GM18867 (cell line): ENCODE measurements at regions not wholly inside any gene's neighbourhood (a gene's known extent, or its start where the extent isn't known, plus 50 kb on each side); places are given as distances from the start of the nearest gene placed in this dataset.

Source experiments
- ATAC-seq: cut with Tn5 transposase; IDR thresholded peaks from one replicate; pipeline ENCODE4 v1.9.1; 2021; ENCODE audit warnings: mild to moderate bottlenecking, moderate library complexity; ENCODE audit not compliant: unreplicated experiment

DNA sequence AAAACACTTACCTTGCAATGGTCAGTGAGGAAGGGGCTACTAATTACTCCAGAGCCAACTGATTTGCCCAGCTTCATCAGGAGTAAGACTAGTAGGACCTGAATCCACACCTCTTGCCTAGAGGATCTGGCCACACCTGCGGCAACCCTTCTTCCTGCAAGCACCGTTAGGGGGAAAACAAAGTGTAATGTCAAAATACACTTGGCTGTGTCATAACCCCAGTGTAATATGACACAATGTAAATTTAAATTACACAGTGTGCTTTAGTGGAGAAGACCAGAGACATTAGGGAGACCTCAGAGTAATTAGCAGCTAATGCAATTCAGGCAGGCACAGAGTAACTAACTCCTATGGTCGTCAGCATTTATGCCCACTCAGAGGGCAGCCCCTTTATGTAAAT lies 308.5 kb upstream of the ARRDC4 start:
- ATAC-seq: no peak

DNA sequence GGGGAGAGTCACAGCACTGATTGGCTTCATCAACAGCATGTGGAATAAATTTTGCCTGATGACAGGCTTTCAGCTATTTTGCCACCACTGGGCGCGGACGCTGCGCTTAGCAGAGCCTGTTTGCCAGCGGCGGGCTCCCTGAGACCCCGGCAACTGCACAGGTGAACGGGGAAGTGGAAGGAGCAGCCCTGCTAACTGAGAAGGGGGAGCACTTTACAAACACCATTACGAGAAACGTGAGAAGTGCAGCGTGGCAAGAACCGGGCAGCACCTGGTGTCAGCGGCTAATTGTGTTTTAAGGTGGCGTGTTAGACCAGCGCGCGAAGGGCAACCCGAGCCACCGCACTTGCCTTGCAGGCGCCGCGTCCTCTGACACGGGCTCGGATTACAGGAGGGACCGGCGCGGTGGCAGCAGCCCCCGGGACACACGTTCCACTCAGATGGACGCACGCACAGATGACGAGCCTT lies 307.8 kb upstream of the ARRDC4 start:
- no peak for ATAC-seq

DNA sequence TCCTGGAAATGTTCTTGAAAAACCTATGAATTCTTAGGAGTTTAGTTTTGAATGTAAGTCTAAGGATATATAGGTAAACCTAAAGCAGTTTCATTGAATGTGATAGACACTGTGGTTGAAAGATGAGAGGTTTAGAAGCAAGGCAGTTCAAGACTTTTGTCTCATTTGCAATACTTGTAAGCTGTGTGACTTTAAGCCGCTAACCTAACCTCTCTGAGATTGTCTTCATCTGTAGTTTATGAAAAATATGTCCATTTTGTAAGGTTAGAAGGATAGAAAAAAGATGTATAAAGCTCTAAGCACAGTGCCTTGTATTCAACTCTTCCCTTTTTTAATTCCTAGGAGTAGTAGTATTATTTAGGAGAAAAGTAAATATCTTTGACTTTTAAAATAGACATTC lies 306.6 kb upstream of the ARRDC4 start:
- no peak for ATAC-seq

DNA sequence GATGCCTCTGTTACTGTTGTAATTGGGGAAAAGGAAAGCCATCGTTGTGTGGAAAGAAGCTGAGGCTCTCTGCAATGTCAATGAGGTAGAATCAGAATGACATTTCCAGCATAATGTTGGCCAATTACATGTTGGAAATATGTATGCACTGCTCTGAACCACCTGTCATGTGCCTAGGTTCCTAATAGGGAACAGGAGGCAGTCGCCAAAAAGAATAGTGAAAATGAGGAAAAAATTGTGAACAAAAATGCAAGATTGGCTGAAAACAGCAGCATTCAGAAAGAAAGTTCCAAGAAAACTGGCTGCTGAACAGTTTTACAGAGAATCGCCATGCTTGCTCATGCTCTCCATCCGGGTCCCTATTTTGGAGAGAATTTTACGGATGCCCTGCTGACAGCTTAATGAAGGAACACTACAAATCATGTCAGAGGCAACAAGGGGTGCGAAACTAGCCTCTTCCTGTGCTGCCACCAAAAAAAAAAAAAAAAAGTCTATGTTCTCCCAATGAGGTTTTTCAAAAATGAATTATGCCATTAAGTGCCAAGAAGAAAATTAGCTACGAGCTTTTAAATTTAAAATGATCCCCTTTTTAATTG lies 305.9 kb upstream of the ARRDC4 start:
- no peak for ATAC-seq

DNA sequence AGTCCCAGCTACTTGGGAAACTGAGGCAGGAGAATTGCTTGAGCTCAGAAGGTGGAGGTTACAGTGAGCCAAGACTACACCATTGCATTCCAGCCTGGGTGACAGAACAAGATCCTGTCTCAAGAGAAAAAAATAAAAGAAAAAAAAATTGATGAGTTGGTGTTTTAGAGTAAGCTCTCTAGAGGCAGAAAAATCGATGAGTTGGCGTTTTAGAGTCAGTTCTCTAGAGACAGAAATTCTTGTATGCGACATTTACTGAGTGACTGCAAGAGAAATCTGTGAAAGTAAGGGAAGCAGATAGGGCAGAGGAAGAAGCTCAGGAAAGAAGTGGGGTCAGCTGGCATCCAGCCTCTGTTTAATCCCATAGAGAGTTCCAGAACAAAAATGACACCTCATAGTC lies 298.7 kb upstream of the ARRDC4 start:
- ATAC-seq: no peak

DNA sequence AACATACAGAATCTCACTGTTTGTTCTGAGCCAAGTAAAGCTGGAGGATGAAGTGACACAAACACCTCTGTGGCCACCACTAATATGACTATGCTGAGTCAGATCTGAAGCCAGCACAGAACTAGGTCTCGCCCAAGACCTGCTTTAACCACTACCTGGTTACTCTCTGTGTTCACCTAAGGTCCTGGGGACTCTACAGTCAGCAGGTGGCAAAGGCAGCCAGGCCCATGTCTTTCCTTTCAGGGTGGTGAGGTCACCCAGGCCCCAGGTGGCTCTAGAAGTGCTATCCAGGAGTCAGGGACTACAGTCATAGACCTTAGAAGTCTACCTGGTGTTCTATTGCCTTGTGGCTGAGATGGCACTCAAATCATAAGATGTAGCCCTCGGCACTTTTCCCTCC lies 287.9 kb upstream of the ARRDC4 start:
- no peak for ATAC-seq

DNA sequence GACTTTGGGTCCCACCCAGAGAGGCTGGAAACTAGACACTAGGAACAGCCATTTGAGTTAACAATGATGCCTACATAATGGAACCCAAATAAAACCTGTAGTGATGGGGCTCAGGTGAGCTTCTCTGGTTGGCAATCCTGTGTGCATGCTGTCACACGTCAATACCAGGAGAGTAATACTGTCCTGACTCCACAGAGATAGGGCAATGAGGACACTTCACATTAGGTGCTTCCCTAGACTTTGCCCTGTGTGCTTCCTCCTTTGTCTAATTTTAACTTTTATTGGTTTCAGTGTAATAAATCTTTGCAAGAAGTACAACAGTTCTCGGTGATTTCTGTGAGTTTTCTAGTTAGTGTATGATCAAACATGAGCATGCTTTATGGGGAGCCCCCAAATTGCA lies 281.8 kb upstream of the ARRDC4 start:
- no peak for ATAC-seq

DNA sequence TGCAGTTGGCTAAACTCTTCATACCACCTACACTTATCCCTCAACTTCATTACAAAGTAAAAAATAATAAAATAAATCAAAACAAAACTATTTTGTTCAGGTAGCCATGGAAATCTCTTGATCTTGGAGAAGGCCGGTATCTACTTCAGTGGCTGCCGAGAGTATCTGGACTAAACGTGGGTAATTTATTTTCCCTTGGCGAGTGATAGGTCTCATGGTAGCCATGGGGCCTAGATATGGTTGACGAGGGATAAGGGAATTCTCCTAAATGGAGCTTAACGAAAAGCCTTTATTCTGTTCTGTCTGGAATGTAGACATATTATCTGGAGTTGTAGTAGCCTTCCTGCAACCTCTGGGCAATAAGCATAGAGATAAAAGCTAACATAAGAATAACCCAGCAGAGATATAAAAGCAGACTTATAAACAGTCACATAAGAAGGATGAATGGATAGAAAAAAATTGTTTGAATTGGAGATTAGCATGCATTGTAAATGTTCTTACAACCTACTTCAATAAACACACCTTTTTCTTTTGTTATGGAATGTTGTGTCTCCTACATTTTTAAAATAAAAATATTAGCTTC lies 281.3 kb upstream of the ARRDC4 start:
- no peak for ATAC-seq

DNA sequence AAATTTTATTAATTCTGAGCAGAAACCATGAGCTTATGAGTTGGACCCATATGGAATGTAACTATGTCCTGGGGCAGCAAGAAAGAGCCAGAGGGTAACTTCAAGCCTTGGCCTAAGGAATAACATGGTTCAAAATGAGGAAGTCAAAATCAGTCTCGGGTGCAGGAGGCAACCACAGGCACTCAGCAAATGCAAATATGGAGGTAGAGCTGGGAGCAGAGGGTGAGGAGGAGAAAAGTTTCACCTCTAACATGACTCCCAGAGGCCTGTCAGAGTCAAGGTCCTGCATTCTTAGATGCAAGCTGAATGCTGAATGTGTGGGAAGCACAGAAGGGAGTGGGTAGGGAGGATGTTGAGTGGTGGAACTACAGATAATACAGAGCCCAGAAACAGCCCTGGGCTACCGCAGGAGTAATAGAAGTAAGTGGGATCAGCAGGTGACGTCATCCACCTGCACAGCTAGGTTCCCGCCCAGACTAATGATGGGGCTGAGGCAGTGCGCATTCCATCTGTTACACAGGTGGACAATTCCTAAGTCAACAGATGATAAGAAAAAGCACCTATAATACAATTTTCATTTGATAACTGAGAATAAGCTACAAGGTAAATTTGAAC lies 279.8 kb upstream of the ARRDC4 start:
- ATAC-seq: no peak

DNA sequence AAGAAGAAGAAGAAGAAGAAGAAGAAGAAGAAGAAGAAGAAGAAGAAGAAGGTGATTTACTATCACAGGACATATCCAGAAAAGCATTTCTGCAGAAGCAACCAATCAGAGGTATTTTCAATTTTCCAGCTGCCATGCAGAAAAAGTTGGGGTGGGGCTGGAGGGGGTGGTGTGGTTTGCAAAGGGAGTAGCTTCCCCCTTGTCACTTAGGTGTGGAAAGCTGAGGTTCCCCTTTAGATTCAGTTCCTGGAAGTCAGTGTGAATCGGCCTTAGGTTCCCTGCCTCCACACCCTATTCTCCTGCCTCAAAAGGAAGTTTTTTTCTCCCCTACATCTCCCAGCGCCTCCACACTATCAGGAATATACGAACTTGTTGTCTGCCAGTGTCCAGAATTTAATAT lies 276.7 kb upstream of the ARRDC4 start:
- no peak for ATAC-seq

DNA sequence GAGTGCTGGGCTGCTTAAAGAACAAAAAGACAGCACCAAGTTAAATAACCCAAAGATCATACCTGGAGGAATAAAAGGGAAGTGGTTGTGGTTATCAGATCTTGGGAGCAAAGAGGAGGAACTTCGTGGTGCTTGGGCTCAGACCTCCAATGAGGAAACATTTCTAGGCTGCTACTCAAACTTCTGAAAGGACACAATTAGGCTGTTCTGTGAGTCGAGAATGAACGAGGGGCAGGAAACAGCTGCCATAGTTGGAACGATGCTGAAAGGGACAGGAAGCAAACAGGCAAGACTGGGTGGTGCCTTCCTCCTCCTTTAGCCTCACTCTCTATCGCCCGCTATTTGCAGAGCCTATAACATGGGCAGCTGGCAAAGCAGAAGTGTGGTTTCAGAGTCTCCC lies 276.3 kb upstream of the ARRDC4 start:
- no peak for ATAC-seq

DNA sequence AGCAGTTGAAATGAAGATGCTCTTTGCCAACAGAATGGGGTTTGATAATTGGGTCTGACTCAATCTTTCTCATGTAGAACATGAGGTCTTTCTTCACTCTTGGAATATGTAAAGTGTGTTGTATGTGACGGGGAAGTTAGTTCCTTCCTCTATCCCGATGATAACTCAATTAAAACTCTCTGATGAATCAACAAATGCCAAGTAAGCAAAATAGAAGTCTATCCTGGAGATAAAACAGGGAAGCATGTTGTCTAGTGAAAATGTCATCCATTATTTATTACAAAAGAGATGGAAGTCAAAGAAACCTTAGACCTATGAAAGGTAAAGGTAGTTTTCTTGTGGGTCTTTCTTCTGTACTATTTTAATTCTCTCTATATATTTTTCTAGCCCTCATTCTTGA lies 274.2 kb upstream of the ARRDC4 start:
- no peak for ATAC-seq

DNA sequence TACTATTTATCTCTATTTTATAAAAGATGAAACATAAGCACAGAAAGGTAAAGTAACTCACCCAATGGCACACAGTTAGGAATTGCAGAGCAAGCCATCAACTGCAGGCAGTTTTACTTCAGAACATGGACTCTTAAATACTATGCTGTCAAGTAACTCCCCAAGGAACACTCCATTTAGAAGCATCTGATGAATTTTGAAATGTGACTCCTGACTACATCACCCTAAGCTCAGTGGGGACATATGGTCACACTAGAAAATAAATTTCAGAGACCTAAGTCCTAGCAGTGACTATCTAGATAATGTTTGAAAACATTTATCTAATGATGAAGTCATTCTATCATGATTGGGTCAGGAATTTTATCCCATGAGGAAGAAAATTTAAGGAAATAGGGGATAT lies 272.8 kb upstream of the ARRDC4 start:
- ATAC-seq: no peak

DNA sequence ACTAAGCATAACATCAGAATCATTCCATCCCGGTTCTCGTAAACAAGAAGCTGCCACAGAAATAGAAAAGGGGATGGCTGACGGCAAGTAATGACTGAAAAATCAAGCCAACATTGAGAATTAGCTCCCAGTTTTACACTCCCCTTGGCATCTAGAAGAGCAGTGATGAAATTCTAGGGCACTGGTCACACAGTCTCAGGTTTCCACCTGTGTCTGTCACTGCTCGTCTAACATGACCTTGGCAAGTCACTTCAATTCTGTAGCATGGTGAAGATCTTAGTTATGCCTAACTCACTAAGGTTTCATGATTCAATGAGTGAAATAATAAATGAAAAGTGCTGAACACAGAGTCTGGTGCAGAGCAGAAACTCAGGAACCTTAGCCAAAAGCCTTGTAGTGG lies 272.3 kb upstream of the ARRDC4 start:
- no peak for ATAC-seq

DNA sequence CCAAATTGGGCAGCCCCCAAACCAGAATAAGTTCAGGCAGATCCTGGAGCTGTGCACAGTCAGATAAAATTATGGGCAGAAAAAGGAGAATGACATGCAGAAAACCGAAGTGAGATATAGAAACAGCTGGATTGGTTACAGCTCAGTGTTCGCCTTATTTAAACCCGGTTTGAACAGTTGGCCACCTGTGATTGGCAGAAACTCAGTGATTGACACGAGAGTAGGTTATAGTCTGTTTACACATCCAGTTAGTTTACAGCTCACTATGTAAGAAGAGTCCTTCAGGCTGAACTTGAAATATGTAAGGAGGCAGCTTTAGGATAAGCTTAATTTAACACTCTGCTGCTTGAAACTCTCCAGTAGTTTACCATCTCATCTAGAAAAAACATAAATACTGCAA lies 271.6 kb upstream of the ARRDC4 start:
- no peak for ATAC-seq

DNA sequence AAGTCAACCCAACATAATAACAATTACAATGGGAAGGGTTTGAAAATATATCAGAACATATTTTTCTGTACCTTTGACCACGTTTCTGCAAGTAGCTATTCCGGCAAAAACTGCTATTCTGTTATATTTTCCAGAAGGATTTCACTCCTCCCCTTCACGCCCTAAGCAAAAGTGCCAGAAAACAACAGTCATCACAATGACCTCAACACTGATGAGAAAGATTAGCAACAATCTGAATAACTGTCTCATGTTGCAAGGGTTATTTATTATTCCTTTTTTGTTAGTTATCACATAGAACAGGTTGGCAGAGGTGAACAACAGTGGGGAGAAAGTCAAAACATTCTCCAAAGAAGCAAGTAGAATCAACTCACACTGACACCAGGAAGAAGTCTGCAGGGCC lies 269.4 kb upstream of the ARRDC4 start:
- ATAC-seq: no peak

DNA sequence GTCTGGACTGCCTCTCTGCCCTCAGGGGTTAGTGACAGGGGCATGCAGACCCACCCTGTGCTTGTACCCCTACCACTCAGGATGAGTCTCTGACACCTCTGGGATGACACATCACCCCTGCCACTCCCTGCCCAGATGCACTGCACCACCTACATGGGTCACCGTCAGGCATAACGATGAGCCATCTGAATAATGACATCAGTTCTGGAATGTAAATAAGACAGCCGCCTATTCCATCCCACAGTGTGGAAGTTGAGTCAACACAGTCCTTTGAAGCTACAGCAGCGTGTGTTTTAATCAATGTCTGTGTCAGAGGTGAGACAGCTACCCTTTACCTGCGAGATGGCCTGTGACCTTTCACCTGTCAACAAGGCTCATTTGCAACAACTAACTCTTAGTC lies 268.7 kb upstream of the ARRDC4 start:
- ATAC-seq: no peak

DNA sequence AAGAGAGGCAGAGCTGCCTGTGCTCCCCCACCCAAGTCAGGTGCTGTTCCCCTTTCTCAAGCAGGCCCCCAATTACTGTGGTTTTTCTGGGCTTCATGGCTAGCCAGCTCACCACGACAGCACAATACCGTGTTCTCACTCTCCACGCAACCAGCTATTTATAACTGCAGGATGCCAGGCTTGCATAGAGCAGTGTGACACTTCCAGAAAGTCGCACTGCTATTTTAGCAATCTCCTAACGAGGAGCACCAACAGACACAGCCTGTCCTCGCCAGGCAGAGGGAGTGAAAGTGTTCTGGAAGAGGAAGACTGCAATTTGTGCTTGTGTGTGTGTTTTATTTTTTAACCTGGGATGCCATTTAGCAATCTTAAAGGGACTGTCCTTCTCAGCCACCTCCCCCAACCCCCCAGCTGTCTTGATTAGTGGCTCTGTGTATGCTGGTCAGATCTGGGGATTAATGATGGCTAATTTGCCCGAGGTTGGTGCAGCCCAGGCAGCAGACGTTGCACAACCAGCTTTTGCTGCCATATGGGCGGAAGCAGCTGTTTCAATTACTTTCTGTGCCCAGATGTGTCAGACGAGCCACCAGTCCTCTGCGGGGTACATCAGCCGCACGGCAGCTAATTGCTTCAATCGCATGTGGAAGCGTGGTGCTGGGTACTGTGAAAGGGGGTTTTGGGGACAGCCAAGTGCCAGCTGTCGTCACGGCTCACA lies 268.0 kb upstream of the ARRDC4 start:
- no peak for ATAC-seq

DNA sequence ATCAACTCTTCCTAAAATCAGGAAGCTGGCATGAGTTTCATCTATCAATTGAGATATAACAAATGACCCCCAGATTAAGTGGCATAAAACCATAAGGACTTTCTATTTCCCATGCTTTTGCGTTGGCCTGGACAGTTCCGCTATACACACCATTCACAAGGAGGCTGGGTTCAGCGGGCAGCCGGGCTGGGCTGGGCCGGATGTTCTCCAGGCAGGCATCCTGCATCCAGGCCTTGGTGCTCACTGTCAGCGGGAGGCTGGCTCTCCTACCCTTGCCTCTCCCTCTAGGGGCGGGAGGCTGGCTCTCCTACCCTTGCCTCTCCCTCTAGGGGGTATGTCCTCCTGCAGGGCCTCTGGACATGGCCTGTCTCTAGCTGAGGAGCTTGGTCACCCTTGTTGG lies 266.0 kb upstream of the ARRDC4 start:
- no peak for ATAC-seq

DNA sequence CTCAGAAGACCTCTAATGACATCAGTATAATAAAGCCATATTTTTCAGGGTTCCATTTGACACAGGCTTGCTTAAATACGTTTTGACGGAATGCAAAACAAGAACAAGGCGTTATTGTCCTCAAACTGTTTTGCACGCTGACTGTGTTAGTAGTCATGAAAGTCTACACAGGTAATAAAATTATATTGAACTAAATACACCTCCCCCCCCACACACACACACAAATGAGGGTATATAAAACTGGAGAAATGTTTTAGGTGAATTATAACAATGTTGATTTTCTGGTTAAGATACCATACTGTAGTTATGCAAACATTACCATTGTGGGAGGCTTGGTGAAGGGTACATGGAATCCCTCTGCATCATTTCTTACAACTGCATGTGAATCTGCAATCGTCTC lies 257.1 kb upstream of the ARRDC4 start:
- ATAC-seq: no peak

DNA sequence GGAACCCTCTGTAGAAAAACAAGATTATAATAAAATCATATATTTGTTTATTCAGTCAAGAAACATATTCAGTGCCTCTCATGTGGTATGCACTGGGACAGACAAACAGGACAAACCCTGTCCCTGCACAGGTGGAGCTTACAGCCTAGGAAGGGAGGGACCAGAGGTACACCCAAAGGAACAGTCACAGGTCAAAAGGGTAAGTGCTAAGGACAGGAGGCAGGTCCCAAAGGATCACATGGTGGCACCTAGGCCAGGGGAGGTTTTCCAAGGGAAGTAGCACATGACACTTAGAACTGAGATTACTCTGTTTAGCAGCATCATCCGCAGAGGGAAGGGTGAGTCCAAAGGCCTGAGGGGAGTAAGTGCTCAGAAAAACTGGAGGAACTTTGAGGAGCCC lies 254.4 kb upstream of the ARRDC4 start:
- ATAC-seq: no peak

DNA sequence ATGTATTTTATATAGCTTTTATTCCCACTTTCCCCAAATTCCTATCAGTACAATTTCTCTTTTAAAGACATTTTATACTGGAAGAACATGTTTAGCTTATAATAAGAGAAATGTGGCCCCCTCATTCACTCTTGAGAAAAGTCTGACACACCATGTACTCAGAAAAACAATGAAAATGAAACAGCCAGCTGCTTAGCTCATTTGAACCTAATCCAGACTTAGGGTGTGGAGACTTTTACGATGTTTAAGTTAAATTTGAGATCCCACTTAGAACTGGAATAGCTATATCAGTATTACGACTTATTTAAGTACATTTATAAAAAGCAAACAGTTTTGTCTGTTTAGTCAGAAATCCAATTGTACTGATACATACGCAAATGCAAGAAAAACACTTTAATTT lies 252.3 kb upstream of the ARRDC4 start:
- ATAC-seq: no peak
